MM.1S (cell line): ENCODE measurements at regions not wholly inside any gene's neighbourhood (a gene's known extent, or its start where the extent isn't known, plus 50 kb on each side); places are given as distances from the start of the nearest gene placed in this dataset.

Experiments used
- DNase-seq: peaks from one replicate; pipeline ENCODE4 v3.0.0-alpha.2; 2015
- H2AFZ ChIP-seq: fragments of 300-600 bp; sonication (generic); 2 replicates; pipeline ENCODE4 v1.6.0; 2016; ENCODE audit warnings: antibody characterized with exemption, low read length
- H3F3A ChIP-seq: fragments of 300-600 bp; sonication (generic); 2 replicates; pipeline ENCODE4 v1.6.1; 2016; ENCODE audit warnings: mild to moderate bottlenecking, antibody characterized with exemption, low read length, moderate library complexity, mixed read lengths; ENCODE audit not compliant: insufficient read depth
- H3K27ac ChIP-seq: fragments of 300-600 bp; sonication (generic); 2 replicates; pipeline ENCODE4 v1.5.1; 2016; ENCODE audit warnings: mild to moderate bottlenecking, low read length
- H3K27me3 ChIP-seq: fragments of 300-600 bp; sonication (generic); replicated peaks from 2 replicates; pipeline ENCODE4 v1.6.0; 2016; ENCODE audit warnings: low read length; ENCODE audit not compliant: insufficient read depth
- H3K36me3 ChIP-seq: fragments of 300-600 bp; sonication (generic); replicated peaks from 2 replicates; pipeline ENCODE4 v1.6.1; 2016; ENCODE audit warnings: mild to moderate bottlenecking, low read length, mixed read lengths; ENCODE audit not compliant: insufficient read depth
- H3K4me1 ChIP-seq: fragments of 300-600 bp; sonication (generic); 2 replicates; pipeline ENCODE4 v1.6.1; 2016; ENCODE audit warnings: low read length, mixed read lengths
- H3K4me2 ChIP-seq: fragments of 300-600 bp; sonication (generic); 2 replicates; pipeline ENCODE4 v1.6.0; 2016; ENCODE audit warnings: low read depth, low read length
- H3K4me3 ChIP-seq: fragments of 300-600 bp; sonication (generic); 2 replicates; pipeline ENCODE4 v1.5.1; 2016; ENCODE audit warnings: low read length, mixed read lengths
- H3K79me2 ChIP-seq: fragments of 300-600 bp; sonication (generic); 2 replicates; pipeline ENCODE4 v1.6.1; 2016; ENCODE audit warnings: mixed run types, low read length, mixed read lengths
- H3K9ac ChIP-seq: fragments of 300-600 bp; sonication (generic); 2 replicates; pipeline ENCODE4 v1.6.1; 2016; ENCODE audit warnings: low read length, mixed read lengths
- H3K9me2 ChIP-seq: fragments of 300-600 bp; sonication (generic); replicated peaks from 2 replicates; pipeline ENCODE4 v1.6.1; 2016; ENCODE audit warnings: mild to moderate bottlenecking, low read length, mixed read lengths; ENCODE audit not compliant: insufficient read depth
- H3K9me3 ChIP-seq: fragments of 300-600 bp; sonication (generic); replicated peaks from 2 replicates; pipeline ENCODE4 v1.6.1; 2016; ENCODE audit warnings: mild to moderate bottlenecking, low read length, mixed read lengths; ENCODE audit not compliant: insufficient read depth
- H4K20me1 ChIP-seq: fragments of 300-600 bp; sonication (generic); 2 replicates; pipeline ENCODE4 v1.6.1; 2016; ENCODE audit warnings: mild to moderate bottlenecking, low read length, moderate library complexity, mixed read lengths; ENCODE audit not compliant: insufficient read depth
- CTCF ChIP-seq: fragments of 300-600 bp; sonication (generic); IDR thresholded peaks from 2 replicates; pipeline ENCODE4 v1.5.1; 2016; ENCODE audit warnings: antibody characterized with exemption, low read length, mixed read lengths
- EZH2 ChIP-seq: fragments of 300-600 bp; sonication (generic); optimal IDR thresholded peaks from 2 replicates; pipeline ENCODE3; 2017; ENCODE audit warnings: low read depth, mild to moderate bottlenecking, antibody characterized with exemption, low read length, mixed read lengths
- EZH2phosphoT487 ChIP-seq: fragments of 300-600 bp; sonication (generic); IDR thresholded peaks from 2 replicates; pipeline ENCODE4 v1.6.1; 2018; ENCODE audit warnings: antibody characterized with exemption, low read length

GRCh38 chr20:20783450-20783849 is 71.0 kb upstream of the RALGAPA2 start:
- Histone ChIP-seq H3K4me3 (no peak overlapping the region), H3K4me1 (no peaks in the 10 kb centered on the region), H3K9me2 (no peaks in the 10 kb centered on the region), H3F3A (no peaks in the 10 kb centered on the region), H3K79me2 (no peaks in the 10 kb centered on the region), H3K27me3 (no peaks in the 10 kb centered on the region), H3K9me3 (no peaks in the 10 kb centered on the region), H3K9ac (no peak overlapping the region), H3K4me2 (no peak overlapping the region), H3K27ac (no peak overlapping the region), H4K20me1 (no peaks in the 10 kb centered on the region), H3K36me3 (no peaks in the 10 kb centered on the region), H2AFZ (no peak overlapping the region)
- no peak for DNase-seq
- TF ChIP-seq EZH2phosphoT487 (no peak), EZH2 (no peak), CTCF (no peak)

GRCh38 chr20:20782755-20783154 is 70.3 kb upstream of the RALGAPA2 start:
- Histone ChIP-seq H3K27me3 (no peaks in the 10 kb centered on the region), H3K27ac (no peak overlapping the region), H3F3A (no peaks in the 10 kb centered on the region), H3K79me2 (no peaks in the 10 kb centered on the region), H3K4me1 (no peaks in the 10 kb centered on the region), H3K4me2 (no peak overlapping the region), H4K20me1 (no peaks in the 10 kb centered on the region), H2AFZ (no peak overlapping the region), H3K9me2 (no peaks in the 10 kb centered on the region), H3K9ac (no peak overlapping the region), H3K4me3 (no peak overlapping the region), H3K9me3 (no peaks in the 10 kb centered on the region), H3K36me3 (no peaks in the 10 kb centered on the region)
- DNase-seq: no peak
- TF ChIP-seq CTCF (no peak), EZH2phosphoT487 (no peak), EZH2 (no peak)

- Histone ChIP-seq H3K27me3 (no peaks in the 10 kb centered on the region), H3K79me2 (no peaks in the 10 kb centered on the region), H3K4me1 (no peaks in the 10 kb centered on the region), H3K9me2 (no peaks in the 10 kb centered on the region), H3K36me3 (no peaks in the 10 kb centered on the region), H4K20me1 (no peaks in the 10 kb centered on the region), H3K4me3 (no peak overlapping the region), H2AFZ (no peak overlapping the region), H3K9ac (no peak overlapping the region), H3K9me3 (no peaks in the 10 kb centered on the region), H3F3A (no peaks in the 10 kb centered on the region), H3K27ac (no peak overlapping the region), H3K4me2 (no peak overlapping the region)
- TF ChIP-seq CTCF (no peak), EZH2 (no peak), EZH2phosphoT487 (no peak)
- no peak for DNase-seq
Measured at GRCh38 chr20:20782231-20782630, 69.8 kb upstream of the RALGAPA2 start.

- TF ChIP-seq CTCF: no peak
- TF ChIP-seq EZH2: no peak
- TF ChIP-seq EZH2phosphoT487: no peak
- DNase-seq: no peak
- Histone ChIP-seq H3K9me2 (no peaks in the 10 kb centered on the region), H3K9me3 (no peaks in the 10 kb centered on the region), H3K27me3 (no peaks in the 10 kb centered on the region), H3K36me3 (no peaks in the 10 kb centered on the region), H2AFZ (no peak overlapping the region), H4K20me1 (no peaks in the 10 kb centered on the region), H3F3A (no peaks in the 10 kb centered on the region), H3K4me1 (no peaks in the 10 kb centered on the region), H3K9ac (no peak overlapping the region), H3K27ac (no peak overlapping the region), H3K4me3 (no peak overlapping the region), H3K79me2 (no peaks in the 10 kb centered on the region), H3K4me2 (no peak overlapping the region)
Measured at GRCh38 chr20:20781029-20781428, 68.6 kb upstream of the RALGAPA2 start.
